Immature natural killer cell (primary cell): ENCODE measurements at regions not wholly inside any gene's neighbourhood (a gene's known extent, or its start where the extent isn't known, plus 50 kb on each side); places are given as distances from the start of the nearest gene placed in this dataset.

ENCODE experiments used
- DNase-seq, 3 donors: peaks; one replicate each; pipeline ENCODE4 v3.0.0; 2022; ENCODE audit warnings: mixed read lengths in 1 of 3
- H3K27ac Mint-ChIP-seq, 6 donors: one replicate each; pipeline ENCODE4 v1.8.0; 2020; ENCODE audit warnings: mixed read lengths in 6 of 6, mild to moderate bottlenecking in 5 of 6, inconsistent platforms in 4 of 6, moderate library complexity in 3 of 6
- H3K27me3 Mint-ChIP-seq, 3 donors: one replicate each; pipeline ENCODE4 v1.8.0; 2020 to 2021; ENCODE audit warnings: low read depth in 3 of 3, mild to moderate bottlenecking in 3 of 3, mixed read lengths in 3 of 3, moderate library complexity in 3 of 3, inconsistent platforms in 1 of 3
- H3K36me3 Mint-ChIP-seq, 3 donors: one replicate each; pipeline ENCODE4 v1.8.0; 2020; ENCODE audit warnings: mixed read lengths in 3 of 3, inconsistent platforms in 2 of 3, mild to moderate bottlenecking in 2 of 3
- H3K4me1 Mint-ChIP-seq, 2 donors: one replicate each; pipeline ENCODE4 v1.8.0; 2020; ENCODE audit warnings: inconsistent platforms in 2 of 2, mild to moderate bottlenecking in 2 of 2, mixed read lengths in 2 of 2, moderate library complexity in 1 of 2
- H3K4me3 Mint-ChIP-seq, 5 donors: one replicate each; pipeline ENCODE4 v1.8.0; 2020; ENCODE audit warnings: mild to moderate bottlenecking in 5 of 5, mixed read lengths in 5 of 5, inconsistent platforms in 3 of 5, moderate library complexity in 3 of 5
- H3K9me3 Mint-ChIP-seq, 6 donors: one replicate each; pipeline ENCODE4 v1.8.0; 2020; ENCODE audit warnings: mild to moderate bottlenecking in 6 of 6, mixed read lengths in 6 of 6, inconsistent platforms in 4 of 6, moderate library complexity in 3 of 6

DNA sequence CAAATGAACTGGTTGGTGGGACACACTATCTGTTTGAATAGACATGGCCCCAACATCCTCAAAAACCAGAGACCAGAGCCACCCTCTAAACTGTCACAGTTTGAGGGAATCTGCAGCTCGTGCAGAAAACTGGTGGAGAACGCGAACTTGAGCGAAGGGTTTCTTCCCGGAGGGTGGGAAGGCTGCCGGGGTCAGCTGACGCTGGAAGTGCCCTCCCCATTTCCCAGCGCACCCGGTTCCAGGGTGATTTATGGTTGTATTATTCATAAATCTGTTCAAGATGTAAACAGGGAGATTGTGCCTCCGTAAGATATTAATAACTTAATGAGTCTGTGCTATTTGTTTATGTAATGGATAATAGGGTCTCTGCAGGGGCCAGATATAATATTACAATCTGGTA is 1396.7 kb downstream of the BRD1 start:
- no peak overlapping the region for H3K4me3 Mint-ChIP-seq
- H3K27me3 Mint-ChIP-seq = peaks cover 2 to 3% (median 3%) of the 10 kb centered on the region in 3 donors
- H3K36me3 Mint-ChIP-seq = no peaks in the 10 kb centered on the region
- no peak for DNase-seq
- no peaks in the 10 kb centered on the region for H3K4me1 Mint-ChIP-seq
- no peaks in the 10 kb centered on the region for H3K9me3 Mint-ChIP-seq
- no peak overlapping the region for H3K27ac Mint-ChIP-seq

DNA sequence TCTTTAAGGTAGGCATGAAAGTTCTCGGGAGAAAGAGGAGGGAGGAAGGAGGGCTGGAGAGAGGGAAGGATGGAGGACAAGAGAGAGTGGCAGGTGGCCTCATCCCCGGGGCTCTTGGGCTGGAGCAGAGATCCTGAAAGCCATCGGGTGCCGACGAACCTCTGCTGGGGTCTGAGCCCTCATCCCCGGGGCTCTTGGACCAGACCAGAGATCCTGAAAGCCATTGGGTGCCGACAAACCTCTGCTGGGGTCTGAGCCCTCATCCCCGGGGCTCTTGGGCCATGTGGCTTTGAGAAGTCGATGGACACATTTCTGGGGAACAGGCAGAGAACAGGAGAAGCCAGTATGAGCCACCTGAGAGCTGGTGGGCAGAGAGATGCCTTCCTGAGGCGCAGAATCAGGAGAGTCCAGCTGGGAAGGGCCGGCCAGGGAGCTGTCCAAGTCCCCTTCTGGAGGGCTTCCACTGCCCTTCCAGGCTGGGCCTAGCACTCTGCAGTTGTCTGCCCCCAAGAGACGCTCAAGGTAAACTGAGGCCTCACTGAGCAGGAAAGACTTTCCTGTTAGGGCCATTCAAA is 1398.1 kb downstream of the BRD1 start:
- no peaks in the 10 kb centered on the region for H3K4me1 Mint-ChIP-seq
- H3K4me3 Mint-ChIP-seq = no peak overlapping the region
- H3K9me3 Mint-ChIP-seq = no peaks in the 10 kb centered on the region
- H3K36me3 Mint-ChIP-seq = no peaks in the 10 kb centered on the region
- no peak for DNase-seq
- H3K27me3 Mint-ChIP-seq = peaks cover 2 to 3% (median 3%) of the 10 kb centered on the region in 3 donors
- H3K27ac Mint-ChIP-seq = no peak overlapping the region

DNA sequence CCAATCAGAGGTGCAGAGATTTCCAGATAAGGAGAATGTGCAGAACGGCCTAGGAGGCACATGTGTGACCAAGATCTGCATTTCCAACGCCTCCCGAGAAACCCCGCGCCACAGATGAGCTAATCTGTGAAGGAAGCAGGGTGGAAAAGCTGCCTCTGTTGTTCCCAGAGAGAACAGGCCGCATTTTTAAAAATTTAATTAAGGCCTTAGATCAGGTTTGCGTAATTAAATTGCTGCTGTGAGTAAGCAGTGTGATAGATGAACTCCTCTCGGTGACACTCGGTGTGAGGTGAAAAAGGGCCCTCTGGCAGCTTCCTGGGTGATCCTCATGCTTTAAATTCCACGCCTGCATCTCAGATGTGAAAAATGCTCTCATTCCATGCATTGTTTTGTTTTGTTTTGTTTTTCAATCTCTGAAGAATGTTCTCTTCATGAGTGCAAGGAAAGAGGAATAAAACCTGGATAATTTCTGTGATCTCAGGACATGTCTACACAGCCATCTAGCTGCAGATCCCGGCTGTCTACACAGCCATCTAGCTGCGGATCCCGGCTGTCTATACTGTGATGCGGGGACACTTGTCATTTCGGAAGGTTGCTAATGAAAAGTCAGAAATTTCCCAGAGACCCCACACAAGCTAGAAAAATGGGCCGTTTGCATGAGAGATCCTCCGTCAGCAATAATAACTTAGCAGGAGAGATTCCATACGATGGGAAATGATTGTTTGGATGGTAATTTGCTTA is 1398.9 kb downstream of the BRD1 start:
- Mint-ChIP-seq H3K4me1 (no peaks in the 10 kb centered on the region), H3K27me3 (peaks cover 2 to 3% (median 3%) of the 10 kb centered on the region in 3 donors), H3K27ac (no peak overlapping the region), H3K36me3 (no peaks in the 10 kb centered on the region), H3K4me3 (no peak overlapping the region), H3K9me3 (no peaks in the 10 kb centered on the region)
- DNase-seq = no peak

DNA sequence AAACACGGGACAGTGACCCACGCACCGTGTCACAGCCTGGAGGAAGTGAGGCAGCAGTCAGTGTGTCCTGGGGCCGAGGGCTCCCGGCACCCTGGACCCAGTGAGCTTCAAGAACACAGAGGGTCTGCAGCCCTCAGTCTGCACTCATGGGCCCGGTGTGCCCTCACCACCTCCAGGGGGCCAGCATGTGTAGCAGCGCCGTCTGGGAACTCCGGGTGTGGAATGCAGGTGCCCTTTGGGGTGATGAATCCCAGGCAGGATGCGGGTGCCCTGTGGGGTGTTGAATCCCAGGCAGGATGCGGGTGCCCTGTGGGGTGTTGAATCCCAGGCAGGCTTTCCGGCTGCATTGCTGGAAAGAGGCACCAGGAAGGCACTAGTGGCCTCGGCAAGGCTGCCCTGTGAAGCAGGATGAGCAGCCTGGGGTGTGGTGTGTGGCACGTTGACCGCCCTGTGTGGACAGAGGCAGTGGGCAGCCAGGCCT is 1399.9 kb downstream of the BRD1 start:
- no peak overlapping the region for H3K27ac Mint-ChIP-seq
- no peak overlapping the region for H3K4me3 Mint-ChIP-seq
- H3K4me1 Mint-ChIP-seq = no peaks in the 10 kb centered on the region
- no peak for DNase-seq
- no peaks in the 10 kb centered on the region for H3K9me3 Mint-ChIP-seq
- no peaks in the 10 kb centered on the region for H3K36me3 Mint-ChIP-seq
- H3K27me3 Mint-ChIP-seq = peaks cover 2 to 3% (median 3%) of the 10 kb centered on the region in 3 donors

DNA sequence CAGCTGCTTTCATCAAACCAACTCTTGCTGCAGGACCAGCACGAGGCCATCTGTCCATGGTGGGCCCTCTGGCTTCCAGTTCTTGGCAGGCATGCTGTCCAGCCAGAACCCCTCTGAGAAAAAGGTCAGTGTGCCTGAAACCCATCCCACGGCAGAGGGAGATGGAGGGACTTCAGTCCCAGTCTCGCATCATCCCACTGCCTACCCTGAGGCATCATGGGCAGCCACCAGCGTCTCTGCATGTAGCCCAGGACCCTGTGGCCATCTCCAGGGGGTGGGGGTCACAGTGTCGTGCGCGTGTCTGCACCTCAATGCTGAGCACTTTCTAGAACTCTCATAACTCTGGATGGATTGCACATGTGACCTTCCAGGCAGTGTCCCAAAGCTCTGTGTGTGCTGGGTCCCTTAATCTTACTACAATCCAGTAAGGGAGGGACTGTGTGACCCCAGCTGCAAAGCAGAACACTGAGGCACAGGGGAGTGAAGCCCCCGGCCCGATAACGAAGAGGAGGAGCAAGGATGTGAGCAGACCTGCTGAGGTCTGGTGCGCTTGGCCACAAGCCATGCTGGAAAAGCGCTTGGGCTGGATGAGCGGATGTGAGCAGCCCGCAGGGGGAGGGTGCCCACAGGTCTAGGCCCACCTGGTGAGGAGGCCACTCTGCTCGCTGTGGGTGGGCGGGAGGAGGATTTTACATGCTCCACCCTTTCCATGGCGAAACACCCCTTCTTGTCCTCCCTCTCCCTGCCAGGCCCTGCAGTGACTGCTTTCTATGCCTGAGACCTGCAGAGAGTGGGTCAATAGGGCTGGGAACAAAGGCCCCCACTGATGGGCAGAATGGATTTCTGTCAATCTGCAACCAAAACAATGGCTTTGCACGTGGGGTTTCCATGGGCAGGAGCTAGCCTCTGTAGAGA is 1401.0 kb downstream of the BRD1 start:
- peaks cover 2 to 5% (median 3%) of the 10 kb centered on the region in 3 donors for H3K27me3 Mint-ChIP-seq

DNA sequence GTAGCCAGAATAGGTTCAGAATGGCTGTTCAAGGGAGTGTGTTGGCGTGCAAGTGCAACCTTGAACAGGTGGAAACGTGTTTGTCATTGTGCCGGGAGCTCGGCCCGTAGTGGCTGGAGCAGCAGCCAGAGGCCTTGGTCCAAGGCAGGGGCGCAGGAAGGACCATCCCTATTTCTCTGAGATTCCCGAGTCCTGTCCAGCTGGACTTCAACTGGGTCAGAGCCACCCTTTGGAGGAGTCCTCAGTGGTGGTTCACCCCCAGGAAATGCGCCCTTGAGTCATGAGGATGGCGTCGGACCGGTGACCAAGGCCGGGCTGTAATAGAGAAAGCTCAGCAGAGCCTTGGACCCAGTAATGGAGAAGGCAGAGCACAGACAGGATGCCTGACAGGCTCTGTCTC is 1402.0 kb downstream of the BRD1 start:
- peaks cover 0 to 6% (median 3%) of the 10 kb centered on the region in 3 donors for H3K27me3 Mint-ChIP-seq
- H3K4me1 Mint-ChIP-seq = no peaks in the 10 kb centered on the region
- DNase-seq = no peak
- H3K4me3 Mint-ChIP-seq = no peak overlapping the region
- H3K36me3 Mint-ChIP-seq = no peaks in the 10 kb centered on the region
- H3K27ac Mint-ChIP-seq = no peak overlapping the region
- H3K9me3 Mint-ChIP-seq = no peaks in the 10 kb centered on the region

More for the DNA sequence above, 1401.0 kb downstream of the BRD1 start:
- Mint-ChIP-seq H3K9me3 (no peaks in the 10 kb centered on the region), H3K4me1 (no peaks in the 10 kb centered on the region), H3K36me3 (no peaks in the 10 kb centered on the region), H3K27ac (no peak overlapping the region), H3K4me3 (no peak overlapping the region)
- DNase-seq = no peak

DNA sequence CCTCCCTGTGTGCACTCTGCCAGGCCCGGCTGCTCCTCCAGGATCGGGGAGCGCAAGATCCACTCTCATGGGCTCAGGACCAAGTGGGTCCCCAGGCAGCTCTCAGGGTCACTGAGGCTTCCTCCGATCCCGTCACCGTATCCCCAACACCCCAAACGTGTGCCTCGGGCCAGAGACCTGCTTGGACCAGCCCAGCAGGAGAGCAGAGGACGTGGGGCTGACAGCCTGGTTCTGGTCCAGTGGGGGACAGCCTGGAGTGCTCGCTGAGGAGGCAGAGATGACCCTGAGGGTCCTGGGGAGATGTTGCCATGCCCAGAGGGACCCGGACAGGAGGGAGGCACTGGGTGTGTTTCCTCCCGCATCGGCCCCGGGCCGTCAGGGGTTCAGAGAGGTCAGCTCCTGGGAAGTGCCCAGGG is 1402.6 kb downstream of the BRD1 start:
- no peaks in the 10 kb centered on the region for H3K9me3 Mint-ChIP-seq
- no peak overlapping the region for H3K4me3 Mint-ChIP-seq
- H3K36me3 Mint-ChIP-seq = no peaks in the 10 kb centered on the region
- no peak overlapping the region for H3K27ac Mint-ChIP-seq
- no peak for DNase-seq
- H3K4me1 Mint-ChIP-seq = no peaks in the 10 kb centered on the region
- peaks cover 2 to 10% (median 3%) of the 10 kb centered on the region in 3 donors for H3K27me3 Mint-ChIP-seq

DNA sequence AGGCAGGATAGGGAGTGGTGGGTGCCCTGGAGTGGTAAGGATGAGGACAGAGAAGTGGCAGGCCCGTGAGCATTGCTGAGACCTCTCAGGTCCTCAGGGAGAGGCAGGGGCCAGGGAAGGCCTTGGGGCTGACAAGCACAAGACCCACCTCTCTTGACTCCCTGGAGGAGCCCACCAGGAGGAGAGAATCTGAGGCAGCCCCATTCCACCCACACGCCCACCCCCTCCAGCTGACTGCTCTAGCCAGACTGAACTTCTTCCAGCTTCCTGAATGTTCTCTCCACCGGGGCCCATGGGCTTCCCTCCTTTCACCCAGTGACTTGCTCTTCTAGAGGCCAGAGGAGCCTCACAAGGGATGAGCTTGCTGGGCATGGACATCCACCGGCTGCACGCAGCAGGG is 1403.0 kb downstream of the BRD1 start:
- no peaks in the 10 kb centered on the region for H3K4me1 Mint-ChIP-seq
- no peak for DNase-seq
- peaks cover 2 to 10% (median 3%) of the 10 kb centered on the region in 3 donors for H3K27me3 Mint-ChIP-seq
- H3K27ac Mint-ChIP-seq = no peak overlapping the region
- no peaks in the 10 kb centered on the region for H3K9me3 Mint-ChIP-seq
- no peaks in the 10 kb centered on the region for H3K36me3 Mint-ChIP-seq
- no peak overlapping the region for H3K4me3 Mint-ChIP-seq

DNA sequence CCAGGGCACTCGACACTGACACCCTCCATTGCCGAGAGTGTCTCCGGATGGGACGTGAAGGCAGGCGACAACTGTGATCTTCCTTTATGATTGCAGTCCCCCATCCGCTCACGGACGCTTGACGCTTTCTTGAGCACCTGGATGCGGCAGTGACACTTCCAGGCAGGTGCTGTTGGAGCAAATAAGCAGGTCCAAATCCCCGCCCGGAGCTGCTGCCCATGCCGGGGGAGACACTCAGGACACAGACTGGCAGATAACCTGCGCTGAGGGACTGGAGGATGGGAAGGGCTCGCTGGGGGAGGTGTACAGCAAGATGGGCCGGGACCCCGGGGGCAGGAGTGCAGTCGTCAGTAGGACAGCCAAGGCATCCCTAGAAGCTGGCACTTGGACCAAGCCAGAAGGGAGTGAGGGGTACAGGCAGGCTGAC is 1403.5 kb downstream of the BRD1 start:
- Mint-ChIP-seq H3K4me3 (no peak overlapping the region), H3K27ac (no peak overlapping the region), H3K36me3 (no peaks in the 10 kb centered on the region), H3K4me1 (no peaks in the 10 kb centered on the region), H3K27me3 (peaks cover 2 to 9% (median 3%) of the 10 kb centered on the region in 3 donors), H3K9me3 (no peaks in the 10 kb centered on the region)
- DNase-seq = no peak

DNA sequence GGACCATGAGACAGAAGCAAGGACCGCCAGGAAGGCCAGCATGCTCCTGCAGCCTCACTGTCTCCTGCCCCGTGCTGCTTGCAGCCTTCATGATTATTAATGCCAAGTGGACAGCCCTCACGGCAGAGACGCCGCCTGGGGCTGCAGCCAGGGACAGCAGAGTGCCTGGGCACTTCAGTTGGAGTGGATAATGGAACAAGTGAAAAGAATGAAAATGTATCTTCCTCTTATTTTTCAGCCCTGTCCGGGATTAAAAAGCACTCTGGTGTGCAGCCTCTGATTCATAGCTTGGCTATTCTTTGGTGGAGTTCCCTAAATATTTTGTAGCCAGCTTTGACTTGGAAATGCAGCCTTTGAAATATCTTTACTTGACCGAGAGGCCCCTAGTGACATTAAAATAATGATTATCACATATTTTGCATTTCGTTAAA is 1404.2 kb downstream of the BRD1 start:
- Mint-ChIP-seq H3K36me3 (no peaks in the 10 kb centered on the region), H3K9me3 (no peaks in the 10 kb centered on the region), H3K4me3 (no peak overlapping the region), H3K4me1 (no peaks in the 10 kb centered on the region), H3K27ac (no peak overlapping the region), H3K27me3 (peaks cover 3 to 9% (median 4%) of the 10 kb centered on the region in 3 donors)
- DNase-seq = no peak

DNA sequence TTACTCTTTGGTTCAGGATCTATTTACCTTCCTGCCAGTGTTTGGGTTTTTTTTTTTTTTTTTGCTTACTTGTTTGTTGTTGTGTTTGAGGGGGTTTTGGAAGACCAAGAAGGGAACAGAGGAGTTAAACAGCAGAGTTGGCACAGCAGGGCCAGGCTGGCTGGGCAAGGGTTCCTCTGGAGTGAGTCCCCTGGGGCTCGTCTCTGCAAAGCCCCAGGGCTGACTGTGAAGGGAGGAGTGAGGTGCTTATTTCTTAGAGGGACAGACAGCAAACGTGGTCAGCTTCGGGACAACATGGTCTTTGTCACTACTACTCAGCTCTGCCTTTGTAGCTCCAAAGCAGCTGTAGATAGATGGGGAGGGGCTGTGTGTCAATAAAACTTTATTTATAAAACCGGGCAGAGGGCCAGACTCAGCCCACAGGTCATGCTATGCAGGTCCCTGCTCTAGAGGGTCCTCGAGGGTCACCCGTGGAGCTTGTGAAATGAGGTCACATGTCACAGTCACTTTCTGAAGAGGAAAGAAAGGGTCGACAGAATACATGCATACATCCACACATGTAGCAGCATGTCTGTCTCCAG is 1404.7 kb downstream of the BRD1 start:
- H3K36me3 Mint-ChIP-seq = no peaks in the 10 kb centered on the region
- H3K4me1 Mint-ChIP-seq = no peaks in the 10 kb centered on the region
- H3K27me3 Mint-ChIP-seq = peaks cover 4 to 9% (median 5%) of the 10 kb centered on the region in 3 donors
- no peaks in the 10 kb centered on the region for H3K9me3 Mint-ChIP-seq
- H3K27ac Mint-ChIP-seq = no peak overlapping the region
- DNase-seq = no peak
- no peak overlapping the region for H3K4me3 Mint-ChIP-seq

DNA sequence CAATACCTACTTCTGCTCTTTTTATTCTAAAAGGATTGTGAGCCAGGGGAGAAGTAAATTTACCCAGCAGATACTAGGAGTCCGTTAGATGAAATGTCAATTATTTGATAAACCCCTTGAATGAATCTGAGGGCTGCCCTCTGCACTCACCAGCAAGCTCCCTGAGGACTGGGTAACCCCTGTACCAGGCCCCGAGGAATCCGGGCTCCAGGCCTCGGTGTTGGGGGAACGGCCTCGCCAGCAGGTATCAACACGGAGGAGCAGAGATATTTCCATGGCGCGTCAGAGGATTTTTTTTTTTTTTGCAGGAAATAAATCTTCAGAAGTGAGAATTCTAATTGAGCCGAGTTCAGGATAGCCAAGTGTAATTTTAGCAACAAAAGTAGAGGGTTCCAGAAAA is 1408.8 kb downstream of the BRD1 start:
- H3K4me3 Mint-ChIP-seq = no peak overlapping the region
- no peaks in the 10 kb centered on the region for H3K4me1 Mint-ChIP-seq
- H3K27me3 Mint-ChIP-seq = peaks cover 4 to 7% (median 6%) of the 10 kb centered on the region in 3 donors

DNA sequence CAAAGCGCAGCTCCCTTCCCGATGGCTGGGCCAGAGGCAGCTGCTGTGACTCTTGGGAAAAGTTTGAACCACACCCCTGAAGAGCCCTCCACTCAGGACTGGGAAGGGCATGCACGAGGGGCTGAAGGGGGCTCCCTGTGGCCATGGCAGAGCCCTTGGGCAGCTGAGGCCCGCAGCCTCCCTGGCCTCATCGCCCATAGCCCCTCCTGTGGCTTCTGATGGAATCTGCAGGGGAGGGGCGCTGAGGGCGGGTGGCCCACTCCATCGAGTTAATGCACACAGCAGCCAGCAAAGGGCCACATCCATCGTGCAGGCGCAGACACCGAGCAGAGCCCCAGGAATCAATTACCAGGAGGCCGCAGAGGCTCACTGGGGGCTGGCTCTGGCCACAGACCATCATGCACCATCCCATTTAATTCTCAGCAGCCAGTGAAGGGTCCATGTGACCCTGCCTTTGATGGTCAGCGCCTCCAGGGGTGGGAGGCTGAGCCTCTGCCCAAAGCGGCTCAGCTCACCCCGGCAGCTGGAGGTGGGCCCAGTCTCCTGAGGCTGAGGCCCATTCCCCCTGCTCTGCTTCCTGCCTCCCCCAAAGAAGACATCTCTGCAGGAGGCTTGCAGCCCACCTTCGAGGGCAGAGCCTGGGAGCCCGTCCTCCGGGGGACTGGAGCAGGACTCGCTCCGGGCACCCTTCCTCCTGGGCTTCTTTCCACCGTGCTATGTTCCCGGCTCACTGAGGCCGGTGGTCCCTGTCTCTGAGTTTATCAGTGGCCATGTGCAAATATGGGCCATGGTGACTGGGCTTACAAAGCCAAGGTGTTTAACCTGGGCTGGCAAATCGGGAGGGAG is 1410.2 kb downstream of the BRD1 start:
- no peak overlapping the region for H3K27ac Mint-ChIP-seq
- H3K4me3 Mint-ChIP-seq = no peak overlapping the region
- H3K9me3 Mint-ChIP-seq = no peaks in the 10 kb centered on the region
- H3K27me3 Mint-ChIP-seq = peaks cover 4 to 6% (median 6%) of the 10 kb centered on the region in 3 donors
- no peaks in the 10 kb centered on the region for H3K36me3 Mint-ChIP-seq
- no peaks in the 10 kb centered on the region for H3K4me1 Mint-ChIP-seq
- no peak for DNase-seq

More for the DNA sequence above, 1408.8 kb downstream of the BRD1 start:
- Mint-ChIP-seq H3K27ac (no peak overlapping the region), H3K9me3 (no peaks in the 10 kb centered on the region), H3K36me3 (no peaks in the 10 kb centered on the region)
- DNase-seq = no peak
